Spleen (tissue), 7 donors: ENCODE measurements at regions not wholly inside any gene's neighbourhood (a gene's known extent, or its start where the extent isn't known, plus 50 kb on each side); places are given as distances from the start of the nearest gene placed in this dataset.

Source experiments
- POLR2AphosphoS5 ChIP-seq, 3 donors: sonication (generic); formaldehyde crosslinking; IDR thresholded peaks; one replicate each; pipeline ENCODE4 v1.5.1; 2017; ENCODE audit warnings: antibody characterized with exemption in 3 of 3
- TF ChIP-seq, protein P1 (sequence below), 11 experiments: fragments of 200-600 bp in 7 of 11; fragments of 450-650 bp in 4 of 11; sonication (generic) in 4 of 11; IDR thresholded peaks in 8 of 11; conservative IDR thresholded peaks in 3 of 11; 1 replicate in 7 of 11; 2 replicates in 4 of 11; pipeline versions ENCODE4 v1.4.0 to v1.8.0; 2016 to 2021; ENCODE audit warnings: antibody characterized with exemption in 11 of 11, inconsistent platforms in 4 of 11, mild to moderate bottlenecking in 1 of 11
- donor health status: DM: no; HTN: no; CAD: no; lungs with moderate emphysema.
- donor health status: DM: no; HTN: no; CAD: no.
- donor health status: DM: no; HTN: no; CAD: no.

DNA sequence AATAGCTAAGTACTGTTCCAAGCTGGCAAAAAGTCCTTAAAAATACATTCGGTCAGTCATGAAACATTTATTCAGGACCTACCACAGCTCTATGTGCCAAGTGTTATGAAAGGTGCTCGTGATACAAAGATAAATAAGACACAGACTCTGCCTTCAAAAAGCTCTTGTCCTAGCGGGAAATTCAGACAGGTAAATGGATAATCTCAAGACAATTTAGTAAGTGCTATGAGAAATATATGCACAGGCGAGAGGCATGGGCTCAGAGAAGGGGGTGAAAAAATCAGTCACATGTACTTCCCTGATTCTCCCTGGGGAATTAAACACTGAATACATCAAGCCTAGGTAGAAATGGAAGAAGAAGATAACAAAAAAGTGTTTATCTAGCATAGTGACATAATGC lies 49.8 kb upstream of the HEY2 start:
- TF ChIP-seq, protein P1, sequence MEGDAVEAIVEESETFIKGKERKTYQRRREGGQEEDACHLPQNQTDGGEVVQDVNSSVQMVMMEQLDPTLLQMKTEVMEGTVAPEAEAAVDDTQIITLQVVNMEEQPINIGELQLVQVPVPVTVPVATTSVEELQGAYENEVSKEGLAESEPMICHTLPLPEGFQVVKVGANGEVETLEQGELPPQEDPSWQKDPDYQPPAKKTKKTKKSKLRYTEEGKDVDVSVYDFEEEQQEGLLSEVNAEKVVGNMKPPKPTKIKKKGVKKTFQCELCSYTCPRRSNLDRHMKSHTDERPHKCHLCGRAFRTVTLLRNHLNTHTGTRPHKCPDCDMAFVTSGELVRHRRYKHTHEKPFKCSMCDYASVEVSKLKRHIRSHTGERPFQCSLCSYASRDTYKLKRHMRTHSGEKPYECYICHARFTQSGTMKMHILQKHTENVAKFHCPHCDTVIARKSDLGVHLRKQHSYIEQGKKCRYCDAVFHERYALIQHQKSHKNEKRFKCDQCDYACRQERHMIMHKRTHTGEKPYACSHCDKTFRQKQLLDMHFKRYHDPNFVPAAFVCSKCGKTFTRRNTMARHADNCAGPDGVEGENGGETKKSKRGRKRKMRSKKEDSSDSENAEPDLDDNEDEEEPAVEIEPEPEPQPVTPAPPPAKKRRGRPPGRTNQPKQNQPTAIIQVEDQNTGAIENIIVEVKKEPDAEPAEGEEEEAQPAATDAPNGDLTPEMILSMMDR (IDR thresholded peaks at IDR 0.05 in 8 of 11, conservative IDR thresholded peaks at IDR 0.05 in 3 of 11), result no peak
- TF ChIP-seq POLR2AphosphoS5 (IDR thresholded peaks at IDR 0.05), result no peak
